Astrocyte of the cerebellum (primary cell): ENCODE measurements at regions not wholly inside any gene's neighbourhood (a gene's known extent, or its start where the extent isn't known, plus 50 kb on each side); places are given as distances from the start of the nearest gene placed in this dataset.
"Not testable (repeated sequence)": the region's sequence is repeated elsewhere in the genome, so short reads cannot be mapped to it uniquely, and the experiment has no call there.

Experiments
- DNase-seq: peaks from one replicate; pipeline ENCODE4 v3.0.0-alpha.2; 2011; ENCODE audit warnings: low read depth
- H3K4me3 ChIP-seq: 2 replicates; pipeline ENCODE4 v1.5.1; 2011; ENCODE audit warnings: mild to moderate bottlenecking, low read depth, low read length, moderate library complexity
- in situ Hi-C: cut with HindIII; loops from 2 replicates; pipeline ENCODE4 v1.10.0; 2017; ENCODE audit warnings: low sequenced_read_pairs
- TF ChIP-seq, protein P1 (sequence below): IDR thresholded peaks from 2 replicates; pipeline ENCODE4 v1.5.1; 2012; ENCODE audit warnings: low read length, low read depth, moderate library complexity, mild to moderate bottlenecking; ENCODE audit errors: missing control alignments

DNA sequence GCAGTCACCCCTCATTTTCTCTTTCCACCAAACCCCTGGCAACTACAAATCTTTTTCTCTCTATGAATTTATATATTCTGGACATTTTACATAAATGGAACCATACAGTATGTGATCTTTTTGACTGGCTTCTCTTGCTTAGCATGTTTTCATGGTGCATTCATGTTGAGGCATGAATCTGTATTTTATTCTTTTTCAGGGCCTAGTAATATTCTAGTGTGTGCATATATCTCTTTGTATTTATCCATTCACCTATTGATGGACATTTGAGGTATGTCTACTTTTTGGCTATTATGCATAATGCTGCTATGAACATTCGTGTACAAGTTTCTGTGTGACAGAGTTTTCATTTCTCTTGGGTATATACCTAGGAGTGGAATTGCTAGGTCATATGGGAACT, 78.2 kb downstream of the HACD1 start:
- no peak for DNase-seq
- no peak overlapping the region for H3K4me3 ChIP-seq
- in situ Hi-C loops, result no loop called here
- TF ChIP-seq, protein P1, sequence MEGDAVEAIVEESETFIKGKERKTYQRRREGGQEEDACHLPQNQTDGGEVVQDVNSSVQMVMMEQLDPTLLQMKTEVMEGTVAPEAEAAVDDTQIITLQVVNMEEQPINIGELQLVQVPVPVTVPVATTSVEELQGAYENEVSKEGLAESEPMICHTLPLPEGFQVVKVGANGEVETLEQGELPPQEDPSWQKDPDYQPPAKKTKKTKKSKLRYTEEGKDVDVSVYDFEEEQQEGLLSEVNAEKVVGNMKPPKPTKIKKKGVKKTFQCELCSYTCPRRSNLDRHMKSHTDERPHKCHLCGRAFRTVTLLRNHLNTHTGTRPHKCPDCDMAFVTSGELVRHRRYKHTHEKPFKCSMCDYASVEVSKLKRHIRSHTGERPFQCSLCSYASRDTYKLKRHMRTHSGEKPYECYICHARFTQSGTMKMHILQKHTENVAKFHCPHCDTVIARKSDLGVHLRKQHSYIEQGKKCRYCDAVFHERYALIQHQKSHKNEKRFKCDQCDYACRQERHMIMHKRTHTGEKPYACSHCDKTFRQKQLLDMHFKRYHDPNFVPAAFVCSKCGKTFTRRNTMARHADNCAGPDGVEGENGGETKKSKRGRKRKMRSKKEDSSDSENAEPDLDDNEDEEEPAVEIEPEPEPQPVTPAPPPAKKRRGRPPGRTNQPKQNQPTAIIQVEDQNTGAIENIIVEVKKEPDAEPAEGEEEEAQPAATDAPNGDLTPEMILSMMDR, result no peak

DNA sequence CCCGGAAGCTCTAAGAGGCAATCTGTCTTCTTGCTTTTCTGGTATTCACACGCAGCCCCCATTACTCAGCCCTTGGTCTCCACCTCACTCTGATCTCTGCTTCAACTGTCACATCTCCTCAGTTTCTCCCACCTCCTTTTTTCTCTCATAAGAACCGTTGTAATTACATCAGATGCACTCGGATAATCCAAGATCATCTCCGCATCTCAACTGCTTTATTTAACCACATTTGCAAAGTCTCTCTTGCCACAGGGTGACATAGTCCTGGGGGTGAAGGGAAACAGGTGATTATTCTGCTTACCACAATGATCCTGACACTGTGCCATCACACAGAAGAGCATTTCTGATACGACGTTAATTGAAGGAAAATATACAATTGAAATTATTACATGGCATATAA, 79.9 kb downstream of the HACD1 start:
- H3K4me3 ChIP-seq, result no peak overlapping the region
- in situ Hi-C loops, result no loop called here
- TF ChIP-seq, protein P1, result no peak
- no peak for DNase-seq

DNA sequence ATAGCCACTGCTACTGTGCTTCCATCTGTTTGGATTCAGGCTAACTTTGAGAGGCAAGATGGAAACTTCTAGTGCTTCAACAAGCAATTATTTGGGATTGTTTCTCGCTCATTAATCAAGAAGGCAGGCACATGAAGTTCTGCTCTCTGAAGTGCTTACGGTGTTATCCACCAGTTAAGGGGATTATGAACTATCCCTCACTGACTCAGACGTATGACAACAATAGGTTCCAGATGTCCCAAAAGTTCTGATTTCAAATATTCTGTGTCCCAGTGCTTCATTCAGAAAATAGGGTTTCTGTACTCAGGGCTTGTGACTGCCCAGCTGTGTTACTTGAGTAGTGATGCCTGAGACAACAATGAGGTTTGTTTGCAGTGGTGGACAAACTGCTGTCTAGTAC, 81.0 kb downstream of the HACD1 start:
- no peak for DNase-seq
- in situ Hi-C loops, result no loop called here
- TF ChIP-seq, protein P1, result no peak
- no peak overlapping the region for H3K4me3 ChIP-seq

DNA sequence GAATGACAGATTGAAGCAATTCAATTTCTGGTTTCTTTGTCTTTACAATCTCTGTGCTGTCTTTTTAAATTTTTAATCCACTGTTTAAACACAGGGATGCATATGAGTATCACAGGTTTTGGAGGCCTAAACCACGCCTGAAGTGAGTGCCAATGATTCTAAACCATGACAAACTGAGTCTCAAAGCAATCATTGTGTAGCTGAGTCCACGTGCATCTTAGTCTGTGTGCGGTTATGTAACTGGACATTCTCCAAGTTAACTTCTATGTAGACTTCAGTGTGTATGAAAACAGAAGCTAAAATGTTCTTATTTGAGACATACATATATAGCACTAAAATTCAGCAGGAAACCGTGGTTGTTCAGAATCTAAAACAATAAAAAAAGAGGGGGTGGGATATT, 79.3 kb upstream of the ST8SIA6 start:
- in situ Hi-C loops, result no loop called here
- TF ChIP-seq, protein P1, result no peak
- peak; percentile 94 for DNase-seq
- no peak overlapping the region for H3K4me3 ChIP-seq

DNA sequence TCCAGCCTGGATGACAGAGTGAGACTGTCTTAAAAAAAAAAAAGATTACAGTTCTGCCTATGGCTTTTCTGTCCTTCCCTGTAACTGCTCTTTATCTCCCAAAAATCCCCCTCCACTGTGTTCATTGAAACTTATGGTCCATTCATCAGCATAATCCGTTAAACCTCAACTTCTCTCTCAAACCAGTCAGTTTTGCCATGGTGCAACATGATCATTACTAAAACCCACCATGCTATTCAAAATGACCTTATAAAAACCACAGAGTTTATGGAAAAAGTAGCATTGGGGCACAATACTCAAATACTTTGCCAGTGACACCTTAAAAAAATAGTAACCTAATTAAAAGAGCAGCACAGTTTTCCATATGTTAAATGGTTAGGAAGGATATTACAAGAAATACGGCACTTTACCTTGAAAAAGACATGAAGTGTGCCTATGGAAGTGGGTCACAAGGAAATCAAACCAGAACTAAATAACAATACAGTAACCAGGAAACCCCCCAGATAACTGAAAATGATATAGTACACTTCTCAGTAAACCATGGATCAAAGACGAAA, 74.0 kb upstream of the ST8SIA6 start:
- TF ChIP-seq, protein P1, result no peak
- H3K4me3 ChIP-seq, result no peak overlapping the region
- DNase-seq, result peak; percentile 77
- in situ Hi-C loops, result no loop called here

DNA sequence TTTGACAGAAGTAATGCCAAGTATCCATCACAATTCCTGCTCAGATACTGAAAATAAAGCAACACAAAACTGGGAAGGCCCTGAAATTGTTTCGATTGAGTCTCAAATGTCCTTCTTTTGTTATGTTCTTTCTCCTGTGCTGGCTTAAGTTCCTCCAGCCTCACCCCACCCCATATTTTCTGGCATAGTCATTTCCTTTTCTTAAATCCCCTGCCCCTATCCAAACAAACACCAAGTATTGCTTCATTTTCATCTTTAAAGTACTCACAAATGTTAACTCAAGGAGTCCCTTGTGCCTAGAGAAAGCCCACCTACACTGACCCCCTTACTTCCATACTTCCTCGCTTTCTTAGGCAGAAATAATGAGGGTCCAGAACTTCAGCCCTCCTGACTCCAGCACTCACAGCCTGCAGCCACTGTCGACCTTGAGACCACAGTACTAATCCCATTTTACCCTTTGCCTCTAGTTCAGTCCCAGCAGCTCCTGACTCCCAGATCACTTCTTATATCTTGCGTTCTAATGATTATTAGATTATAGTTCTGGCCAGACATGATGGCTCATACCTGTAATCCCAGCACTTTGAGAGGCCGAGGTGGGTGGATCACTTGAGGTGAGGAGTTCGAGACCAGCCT, 73.2 kb upstream of the ST8SIA6 start:
- TF ChIP-seq, protein P1, result no peak
- no peak overlapping the region for H3K4me3 ChIP-seq
- in situ Hi-C loops, result no loop called here
- DNase-seq, result peak; percentile 76

DNA sequence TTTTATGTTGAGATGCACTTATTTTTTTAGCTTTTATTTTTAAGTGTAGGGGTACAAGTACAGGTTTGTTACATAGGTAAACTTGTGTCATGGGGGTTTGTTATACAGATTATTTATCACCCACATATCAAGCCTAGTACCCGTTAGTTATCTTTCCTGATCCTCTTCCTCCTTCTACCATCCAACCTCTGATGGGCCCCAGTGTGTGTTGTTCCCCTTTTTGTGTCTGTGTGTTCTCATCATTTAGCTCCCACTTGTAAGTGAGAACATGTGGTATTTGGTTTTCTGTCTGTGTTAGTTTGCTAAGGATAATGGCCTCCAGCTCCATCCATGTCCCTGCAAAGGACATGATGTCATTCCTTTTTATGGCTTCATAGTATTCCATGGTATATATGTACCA, 72.2 kb upstream of the ST8SIA6 start:
- DNase-seq, in situ Hi-C loops, H3K4me3 ChIP-seq: not testable (repeated sequence)
